T-helper 1 cell treated with Interleukin-12 subunit alpha and Interleukin-12 subunit beta and Interleukin-4 antibody, amounts not matched to agents 30 μg/mL and 1 μg/mL, for 36 hours (primary cell): ENCODE measurements at regions not wholly inside any gene's neighbourhood (a gene's known extent, or its start where the extent isn't known, plus 50 kb on each side); places are given as distances from the start of the nearest gene placed in this dataset.
"Not testable (repeated sequence)": the region's sequence is repeated elsewhere in the genome, so short reads cannot be mapped to it uniquely, and the experiment has no call there.

Experiments
- H3K27ac Mint-ChIP-seq: one replicate; pipeline ENCODE4 v1.8.0; 2021; ENCODE audit warnings: mild to moderate bottlenecking, mixed read lengths
- H3K27me3 Mint-ChIP-seq: one replicate; pipeline ENCODE4 v1.8.0; 2021; ENCODE audit warnings: low read depth, mixed read lengths
- H3K36me3 Mint-ChIP-seq: one replicate; pipeline ENCODE4 v1.8.0; 2021; ENCODE audit warnings: low read depth, mixed read lengths
- H3K4me1 Mint-ChIP-seq: one replicate; pipeline ENCODE4 v1.8.0; 2021; ENCODE audit warnings: low read depth, mixed read lengths
- H3K4me3 Mint-ChIP-seq: one replicate; pipeline ENCODE4 v1.8.0; 2021; ENCODE audit warnings: mild to moderate bottlenecking, moderate library complexity, mixed read lengths
- H3K9me3 Mint-ChIP-seq: one replicate; pipeline ENCODE4 v1.8.0; 2021; ENCODE audit warnings: mixed read lengths

DNA sequence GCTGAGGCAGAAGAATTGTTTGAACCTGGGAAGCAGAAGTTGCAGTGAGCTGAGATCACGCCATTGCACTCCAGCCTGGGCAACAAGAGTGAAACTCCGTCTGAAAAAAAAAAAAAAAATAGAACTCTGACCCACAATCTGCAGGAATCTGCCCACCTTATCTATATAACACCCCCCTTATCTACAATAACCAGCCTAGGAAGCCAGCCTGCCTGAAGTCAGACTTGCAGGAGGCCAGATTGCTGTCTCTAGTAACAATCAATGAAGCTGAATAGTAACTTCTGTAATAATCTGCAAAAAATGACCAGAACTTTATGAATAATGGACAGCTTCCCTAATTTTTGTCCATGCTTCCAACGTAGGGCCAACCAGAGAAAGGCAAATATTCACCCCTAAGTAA lies 352.5 kb downstream of the CD83 start:
- no peak overlapping the region for H3K27ac Mint-ChIP-seq
- H3K9me3 Mint-ChIP-seq, result peaks cover 21% of the 10 kb centered on the region
- no peaks in the 10 kb centered on the region for H3K4me1 Mint-ChIP-seq
- H3K4me3 Mint-ChIP-seq, result no peak overlapping the region
- no peaks in the 10 kb centered on the region for H3K27me3 Mint-ChIP-seq
- H3K36me3 Mint-ChIP-seq, result peaks cover 2% of the 10 kb centered on the region

DNA sequence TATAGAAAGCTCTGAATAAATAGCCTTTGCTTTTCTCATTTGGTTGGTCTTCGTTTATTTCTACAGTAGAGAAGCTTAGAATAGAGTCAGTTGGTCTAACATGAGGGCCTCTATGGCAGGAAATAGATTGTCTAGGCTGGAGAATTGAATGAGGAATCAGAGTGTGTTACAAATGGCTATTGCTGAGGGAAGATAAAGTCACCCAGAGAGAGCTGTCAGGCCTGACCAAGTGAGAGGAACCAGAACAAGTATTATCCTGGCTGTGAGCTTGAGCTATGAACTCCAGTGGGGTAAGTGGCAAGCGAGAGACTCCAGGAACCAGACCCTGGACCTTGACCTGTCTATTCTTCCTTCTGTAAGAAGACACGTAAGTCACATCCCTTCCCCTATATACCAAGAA lies 353.1 kb downstream of the CD83 start:
- peaks cover 20% of the 10 kb centered on the region for H3K9me3 Mint-ChIP-seq
- H3K27ac Mint-ChIP-seq, result no peak overlapping the region
- H3K4me1 Mint-ChIP-seq, result no peaks in the 10 kb centered on the region
- H3K4me3 Mint-ChIP-seq, result no peak overlapping the region
- peaks cover 2% of the 10 kb centered on the region for H3K36me3 Mint-ChIP-seq
- no peaks in the 10 kb centered on the region for H3K27me3 Mint-ChIP-seq

DNA sequence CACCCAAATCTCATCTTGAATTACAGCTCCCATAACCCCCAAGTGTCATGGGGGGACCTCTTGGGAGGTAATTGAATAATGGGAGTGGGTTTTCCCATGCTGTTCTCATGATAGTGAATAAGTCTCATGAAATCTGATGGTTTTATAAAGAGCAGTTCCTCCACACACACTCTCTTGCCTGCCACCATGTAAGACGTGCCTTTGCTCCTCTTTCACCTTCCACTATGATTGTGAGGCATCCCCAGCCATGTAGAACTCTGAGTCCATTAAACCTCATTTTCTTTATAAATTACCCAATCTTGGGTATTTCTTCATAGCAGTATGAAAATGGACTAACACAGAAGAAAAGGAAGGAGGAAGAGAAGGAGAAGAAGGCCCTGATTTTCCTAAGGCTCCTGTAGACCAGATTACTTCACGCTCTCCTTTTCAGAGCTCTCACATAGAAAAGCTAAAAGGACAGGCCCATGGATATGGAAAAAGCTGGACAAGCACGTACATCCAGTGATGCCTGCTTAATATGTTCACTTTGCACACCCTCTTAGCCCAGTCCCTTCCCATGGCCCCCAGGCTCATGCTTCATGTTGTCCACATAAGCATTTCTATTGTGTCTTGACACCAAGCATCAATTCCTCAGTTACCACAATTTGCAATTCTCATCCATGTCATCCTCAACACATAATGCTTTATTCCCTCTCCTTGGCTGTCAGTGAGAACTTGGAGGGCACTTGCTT lies 354.8 kb downstream of the CD83 start:
- no peaks in the 10 kb centered on the region for H3K36me3 Mint-ChIP-seq

DNA sequence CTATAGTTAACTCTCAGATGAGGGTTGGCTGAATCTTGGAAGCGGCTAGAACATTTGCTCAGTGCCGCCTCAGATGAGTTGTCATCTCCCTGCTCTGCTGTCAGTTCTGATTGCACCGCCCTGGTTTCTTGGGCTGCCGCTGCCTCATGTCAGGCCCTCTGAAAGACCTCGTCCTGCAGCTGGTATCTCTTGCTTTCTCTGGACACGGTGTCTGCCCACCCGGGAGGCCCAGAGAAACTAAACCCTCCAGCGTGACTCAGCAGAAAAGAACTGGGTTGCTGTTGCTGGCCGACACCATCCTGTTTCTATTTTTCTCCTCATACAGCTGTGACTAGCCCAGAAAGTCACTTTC lies 355.4 kb downstream of the CD83 start:
- H3K27ac Mint-ChIP-seq, result no peak overlapping the region
- no peaks in the 10 kb centered on the region for H3K27me3 Mint-ChIP-seq
- peaks cover 10% of the 10 kb centered on the region for H3K9me3 Mint-ChIP-seq
- H3K36me3 Mint-ChIP-seq, result no peaks in the 10 kb centered on the region
- no peak overlapping the region for H3K4me3 Mint-ChIP-seq
- H3K4me1 Mint-ChIP-seq, result no peaks in the 10 kb centered on the region

More for the DNA sequence above, 354.8 kb downstream of the CD83 start:
- Mint-ChIP-seq H3K9me3 (peaks cover 14% of the 10 kb centered on the region), H3K27ac (no peak overlapping the region), H3K4me1 (no peaks in the 10 kb centered on the region), H3K27me3 (no peaks in the 10 kb centered on the region), H3K4me3 (no peak overlapping the region)

DNA sequence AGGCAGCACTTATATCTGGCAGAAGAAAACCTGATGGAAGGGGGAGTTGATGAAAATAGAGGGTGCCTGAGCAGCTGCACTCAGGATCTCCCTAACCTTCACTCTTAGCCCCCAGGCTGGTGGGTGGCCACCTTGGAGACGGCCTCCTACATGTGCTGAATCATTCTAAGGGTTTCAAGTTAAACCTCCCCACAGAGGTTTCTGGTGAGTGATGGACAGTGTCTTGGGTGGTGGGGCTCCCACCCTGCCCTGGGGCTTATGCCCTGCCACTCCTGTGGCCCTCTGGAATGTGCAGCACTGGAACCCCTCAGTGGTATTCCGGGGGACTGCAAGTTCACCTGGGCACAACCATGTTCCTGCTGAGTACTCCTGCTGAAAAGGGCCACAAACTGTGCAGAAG lies 357.2 kb downstream of the CD83 start:
- Mint-ChIP-seq H3K36me3 (peaks cover 2% of the 10 kb centered on the region), H3K4me3 (no peak overlapping the region), H3K4me1 (peaks cover 3% of the 10 kb centered on the region), H3K9me3 (no peaks in the 10 kb centered on the region), H3K27ac (no peak overlapping the region), H3K27me3 (no peaks in the 10 kb centered on the region)

DNA sequence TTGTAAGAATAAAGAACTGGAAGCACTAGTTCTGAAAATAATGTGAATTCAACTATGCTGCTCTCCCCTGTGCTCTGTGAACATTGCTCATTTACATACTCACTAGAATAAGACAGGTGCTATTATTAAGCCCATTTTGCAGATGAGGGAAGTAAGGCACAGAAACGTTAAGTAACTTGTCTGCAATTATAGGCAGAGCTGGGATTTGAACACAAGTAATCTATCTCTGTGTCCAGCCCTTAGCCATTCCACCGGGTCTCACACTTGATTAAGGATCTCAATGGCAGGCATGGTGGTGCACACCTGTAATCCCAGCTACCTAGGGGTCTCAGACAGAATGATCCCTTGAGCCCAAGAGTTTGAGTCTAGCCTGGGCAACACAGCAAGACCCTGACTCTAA lies 357.7 kb downstream of the CD83 start:
- H3K27ac Mint-ChIP-seq, result no peak overlapping the region
- no peaks in the 10 kb centered on the region for H3K9me3 Mint-ChIP-seq
- H3K36me3 Mint-ChIP-seq, result peaks cover 2% of the 10 kb centered on the region

DNA sequence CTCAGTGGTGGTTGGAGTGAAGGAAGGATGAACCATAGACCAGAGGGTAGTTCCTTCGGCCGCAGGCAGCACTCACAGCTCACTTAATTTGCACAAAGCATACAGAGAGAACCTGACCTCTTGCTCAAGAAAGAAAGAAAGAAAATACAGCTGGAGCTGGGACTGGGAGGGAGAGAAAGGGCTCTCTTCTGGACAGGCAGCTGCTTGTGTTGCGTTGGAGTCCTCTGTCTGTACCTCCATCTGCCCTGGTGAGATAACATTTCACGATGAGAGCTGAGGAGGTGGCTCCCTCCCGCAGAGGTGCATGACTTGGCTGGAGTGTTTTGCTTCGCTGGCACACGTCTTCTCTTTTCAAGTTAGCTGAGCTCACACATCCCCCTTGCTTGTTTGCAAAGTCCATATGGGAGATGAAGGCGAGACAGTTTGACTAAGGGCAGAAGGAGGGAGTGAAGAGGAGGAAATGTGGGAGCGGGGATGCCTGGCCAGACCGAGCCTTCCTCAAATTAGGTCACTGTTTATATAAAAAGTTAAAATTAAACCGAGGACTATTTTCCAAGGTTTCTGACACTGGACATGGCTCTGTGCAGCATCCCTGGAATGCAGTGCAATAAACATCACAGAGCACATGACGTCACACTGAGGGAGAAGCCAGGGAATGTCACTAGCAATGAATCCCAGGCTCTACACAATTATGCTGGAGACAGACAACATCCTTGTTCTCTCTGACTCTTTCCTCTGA lies 359.4 kb downstream of the CD83 start:
- Mint-ChIP-seq H3K9me3 (peaks cover 7% of the 10 kb centered on the region), H3K27ac (no peak overlapping the region), H3K36me3 (peaks cover 4% of the 10 kb centered on the region), H3K27me3 (no peaks in the 10 kb centered on the region), H3K4me3 (no peak overlapping the region), H3K4me1 (peaks cover 3% of the 10 kb centered on the region)

More for the DNA sequence above, 357.7 kb downstream of the CD83 start:
- Mint-ChIP-seq H3K4me1 (peaks cover 3% of the 10 kb centered on the region), H3K4me3 (no peak overlapping the region), H3K27me3 (no peaks in the 10 kb centered on the region)

DNA sequence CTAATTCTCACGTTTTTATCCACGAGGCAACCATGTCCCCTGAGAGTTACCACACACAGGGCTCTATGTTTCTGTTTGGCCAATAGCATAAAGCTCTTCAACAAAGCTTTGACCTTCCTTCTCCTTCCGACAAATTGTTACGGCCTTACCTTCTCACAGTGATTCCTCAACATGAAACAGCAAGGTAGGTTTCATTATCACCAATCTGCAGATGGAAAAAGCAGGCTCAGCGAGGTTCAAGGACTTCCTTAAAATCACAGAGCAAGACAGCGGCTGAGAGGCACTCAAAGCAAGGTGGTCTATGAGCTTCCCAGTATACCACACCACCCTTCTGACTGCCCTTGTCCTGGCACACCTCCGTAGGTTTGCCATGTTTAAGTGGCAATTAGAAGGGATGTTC lies 360.0 kb downstream of the CD83 start:
- Mint-ChIP-seq H3K4me3 (no peak overlapping the region), H3K27me3 (no peaks in the 10 kb centered on the region), H3K4me1 (peaks cover 3% of the 10 kb centered on the region), H3K27ac (no peak overlapping the region), H3K9me3 (peaks cover 8% of the 10 kb centered on the region), H3K36me3 (peaks cover 4% of the 10 kb centered on the region)

DNA sequence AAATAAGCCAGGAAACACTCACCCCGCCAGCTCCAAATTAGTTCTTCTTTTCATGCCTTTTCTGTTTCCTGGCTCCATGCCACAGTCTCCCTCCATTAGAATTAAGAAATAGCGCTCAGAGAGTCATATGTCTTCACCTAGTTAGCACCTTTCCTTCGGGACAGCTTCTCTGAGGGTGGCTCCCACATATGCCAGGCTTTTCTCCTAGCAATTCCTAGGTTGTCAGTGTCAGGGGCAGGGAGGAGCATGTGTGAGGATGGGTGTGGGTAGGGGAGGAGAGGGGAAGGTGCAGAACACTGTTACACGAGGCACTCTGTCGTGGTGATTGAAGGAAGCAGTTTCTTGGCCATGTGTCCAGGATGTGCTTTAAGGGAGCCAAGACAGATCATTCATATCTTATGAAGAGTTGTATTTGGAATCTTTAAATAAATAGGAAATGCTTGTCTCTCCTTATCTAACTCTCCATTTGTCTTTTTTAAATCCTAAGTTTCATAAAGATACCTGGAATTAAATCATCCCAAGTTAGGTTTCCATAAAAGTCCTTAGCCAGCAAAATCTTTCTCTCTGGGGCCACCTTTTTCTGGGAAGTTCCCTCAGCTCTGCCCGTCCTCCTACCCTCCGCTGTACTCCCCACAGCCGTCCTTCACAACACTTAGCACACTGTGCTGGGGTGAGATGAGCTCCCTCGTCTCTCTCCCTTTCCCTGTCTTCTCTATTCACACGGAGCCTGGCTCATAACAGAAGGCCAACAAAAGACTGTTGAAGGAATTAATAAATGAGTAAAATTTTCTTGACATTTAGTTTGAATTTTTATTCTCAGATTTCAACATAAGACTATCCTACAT lies 361.0 kb downstream of the CD83 start:
- Mint-ChIP-seq H3K36me3 (peaks cover 4% of the 10 kb centered on the region), H3K4me1 (peaks cover 3% of the 10 kb centered on the region), H3K4me3 (no peak overlapping the region), H3K9me3 (peaks cover 8% of the 10 kb centered on the region), H3K27me3 (no peaks in the 10 kb centered on the region), H3K27ac (no peak overlapping the region)

DNA sequence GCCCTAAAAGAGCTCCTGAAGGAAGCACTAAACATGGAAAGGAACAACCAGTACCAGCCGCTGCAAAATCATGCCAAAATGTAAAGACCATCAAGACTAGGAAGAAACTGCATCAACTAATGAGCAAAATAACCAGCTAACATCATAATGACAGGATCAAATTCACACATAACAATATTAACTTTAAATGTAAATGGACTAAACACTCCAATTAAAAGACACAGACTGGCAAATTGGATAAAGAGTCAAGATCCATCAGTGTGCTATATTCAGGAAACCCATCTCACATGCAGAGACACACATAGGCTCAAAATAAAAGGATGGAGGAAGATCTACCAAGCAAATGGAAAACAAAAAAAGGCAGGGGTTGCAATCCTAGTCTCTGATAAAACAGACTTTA lies 364.4 kb downstream of the CD83 start:
- peaks cover 13% of the 10 kb centered on the region for H3K9me3 Mint-ChIP-seq
- not testable (repeated sequence) for H3K36me3 Mint-ChIP-seq, H3K27ac Mint-ChIP-seq, H3K27me3 Mint-ChIP-seq, H3K4me3 Mint-ChIP-seq, H3K4me1 Mint-ChIP-seq

DNA sequence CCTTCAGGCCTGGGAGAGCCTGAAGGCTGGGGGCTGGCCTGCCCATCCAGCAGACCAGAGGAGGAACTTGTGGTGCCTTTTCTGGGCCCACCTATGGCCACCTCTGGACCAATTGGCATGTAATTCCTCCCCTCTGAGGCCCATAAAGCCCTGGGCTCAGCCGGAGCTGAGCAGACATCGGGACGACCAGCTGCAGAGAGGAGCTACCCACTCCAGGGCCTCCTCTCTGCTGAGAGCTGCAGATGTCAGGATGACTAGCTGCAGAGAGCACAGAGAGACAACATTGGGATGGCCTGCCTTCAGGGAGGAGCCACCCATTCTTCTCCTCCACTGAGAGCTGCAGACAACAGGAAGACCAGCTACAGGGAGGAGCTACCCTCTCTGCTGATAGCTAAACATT lies 370.1 kb downstream of the CD83 start:
- H3K27ac Mint-ChIP-seq, result no peak overlapping the region
- peaks cover 10% of the 10 kb centered on the region for H3K9me3 Mint-ChIP-seq
- H3K4me3 Mint-ChIP-seq, result no peak overlapping the region
- no peaks in the 10 kb centered on the region for H3K27me3 Mint-ChIP-seq
- no peaks in the 10 kb centered on the region for H3K36me3 Mint-ChIP-seq
- no peaks in the 10 kb centered on the region for H3K4me1 Mint-ChIP-seq

DNA sequence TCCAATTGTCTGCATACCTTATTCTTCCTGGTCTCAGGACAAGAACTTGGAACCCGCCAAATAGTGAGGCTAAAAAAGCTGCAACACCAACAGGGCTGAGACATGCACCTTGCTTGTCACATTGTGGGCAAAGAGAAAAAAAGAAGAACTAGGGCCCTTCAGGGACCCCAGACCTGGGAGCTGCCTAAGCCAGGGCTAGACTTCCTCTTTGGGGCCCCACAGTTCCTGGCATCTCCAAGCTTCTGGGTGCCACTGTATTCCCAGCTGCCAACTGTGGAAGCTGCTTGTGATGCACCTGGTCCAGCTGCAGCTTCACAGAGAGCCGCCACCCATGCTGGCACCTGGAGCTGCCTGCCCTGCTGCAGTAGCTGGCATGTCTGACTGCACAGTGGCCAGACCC lies 370.6 kb downstream of the CD83 start:
- Mint-ChIP-seq H3K4me3 (no peak overlapping the region), H3K9me3 (peaks cover 10% of the 10 kb centered on the region), H3K27ac (no peak overlapping the region), H3K4me1 (no peaks in the 10 kb centered on the region), H3K36me3 (no peaks in the 10 kb centered on the region), H3K27me3 (no peaks in the 10 kb centered on the region)

DNA sequence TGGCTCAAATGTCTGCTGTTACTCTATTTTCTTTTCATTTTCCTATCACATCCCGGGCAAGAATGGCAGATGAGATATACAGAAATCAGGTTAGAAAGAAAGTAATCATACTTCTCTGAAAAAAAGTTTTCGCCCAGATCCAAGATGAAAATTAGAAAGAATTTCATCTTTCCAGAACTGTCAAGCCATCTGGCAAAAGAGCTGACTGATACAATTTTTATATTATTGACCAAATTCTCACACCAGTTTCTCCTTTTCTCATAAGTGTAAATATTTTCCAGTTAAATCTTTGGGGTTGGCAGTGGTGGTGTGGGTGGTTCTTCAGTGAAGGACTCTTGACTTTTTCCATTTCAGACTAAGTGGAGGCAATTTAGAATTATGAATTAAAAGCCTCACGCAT lies 371.9 kb downstream of the CD83 start:
- Mint-ChIP-seq H3K4me3 (no peak overlapping the region), H3K4me1 (no peaks in the 10 kb centered on the region), H3K27ac (no peak overlapping the region), H3K27me3 (no peaks in the 10 kb centered on the region), H3K36me3 (no peaks in the 10 kb centered on the region), H3K9me3 (peaks cover 10% of the 10 kb centered on the region)

DNA sequence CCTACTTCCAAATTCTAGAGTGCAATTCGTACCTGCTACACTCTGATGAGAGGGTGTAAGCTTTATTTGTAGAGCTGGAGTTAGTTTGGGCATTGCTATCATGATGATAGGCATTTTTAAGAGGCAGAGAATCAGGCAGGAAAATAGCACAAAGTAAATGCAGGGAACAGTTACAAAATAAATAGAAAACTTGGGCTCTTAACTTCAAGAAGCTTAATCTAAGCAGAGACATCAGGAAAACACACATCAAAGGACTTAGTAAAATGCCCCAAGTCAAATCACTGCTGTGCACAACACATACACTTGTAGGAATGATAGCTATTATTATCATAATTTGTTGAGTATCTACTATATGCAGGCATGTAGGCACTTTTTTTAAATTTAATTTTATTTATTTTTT lies 381.2 kb downstream of the CD83 start:
- Mint-ChIP-seq H3K9me3 (peaks cover 7% of the 10 kb centered on the region), H3K36me3 (no peaks in the 10 kb centered on the region), H3K4me3 (no peak overlapping the region), H3K4me1 (peaks cover 2% of the 10 kb centered on the region), H3K27ac (no peak overlapping the region), H3K27me3 (peaks cover 7% of the 10 kb centered on the region)

DNA sequence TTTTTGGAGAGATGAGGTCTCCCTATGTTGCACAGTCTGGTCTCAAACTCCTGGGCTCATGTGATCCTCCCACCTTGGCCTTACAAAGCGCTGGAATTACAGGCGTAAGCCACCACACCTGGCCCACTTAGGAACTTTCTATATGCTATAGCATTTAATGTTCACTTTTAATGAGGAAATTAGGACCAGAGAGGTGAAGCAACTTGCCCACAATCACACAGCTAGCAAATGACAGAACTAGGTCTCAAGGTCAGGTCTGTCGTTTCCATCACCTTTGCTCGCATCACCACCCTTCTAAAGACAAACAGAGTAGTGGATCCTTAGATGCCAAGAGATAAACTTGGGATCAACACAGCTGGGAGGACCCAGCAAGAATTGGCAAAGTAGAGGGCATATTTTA lies 381.7 kb downstream of the CD83 start:
- H3K4me3 Mint-ChIP-seq, result no peak overlapping the region
- H3K9me3 Mint-ChIP-seq, result peaks cover 7% of the 10 kb centered on the region
- no peaks in the 10 kb centered on the region for H3K36me3 Mint-ChIP-seq
- H3K27me3 Mint-ChIP-seq, result peaks cover 7% of the 10 kb centered on the region
- no peak overlapping the region for H3K27ac Mint-ChIP-seq
- peaks cover 2% of the 10 kb centered on the region for H3K4me1 Mint-ChIP-seq
